ENCODE measurements at regions not wholly inside any gene's neighbourhood (a gene's known extent, or its start where the extent isn't known, plus 50 kb on each side); places are given as distances from the start of the nearest gene placed in this dataset.
"Not testable (repeated sequence)": the region's sequence is repeated elsewhere in the genome, so short reads cannot be mapped to it uniquely, and the experiment has no call there.

DNA sequence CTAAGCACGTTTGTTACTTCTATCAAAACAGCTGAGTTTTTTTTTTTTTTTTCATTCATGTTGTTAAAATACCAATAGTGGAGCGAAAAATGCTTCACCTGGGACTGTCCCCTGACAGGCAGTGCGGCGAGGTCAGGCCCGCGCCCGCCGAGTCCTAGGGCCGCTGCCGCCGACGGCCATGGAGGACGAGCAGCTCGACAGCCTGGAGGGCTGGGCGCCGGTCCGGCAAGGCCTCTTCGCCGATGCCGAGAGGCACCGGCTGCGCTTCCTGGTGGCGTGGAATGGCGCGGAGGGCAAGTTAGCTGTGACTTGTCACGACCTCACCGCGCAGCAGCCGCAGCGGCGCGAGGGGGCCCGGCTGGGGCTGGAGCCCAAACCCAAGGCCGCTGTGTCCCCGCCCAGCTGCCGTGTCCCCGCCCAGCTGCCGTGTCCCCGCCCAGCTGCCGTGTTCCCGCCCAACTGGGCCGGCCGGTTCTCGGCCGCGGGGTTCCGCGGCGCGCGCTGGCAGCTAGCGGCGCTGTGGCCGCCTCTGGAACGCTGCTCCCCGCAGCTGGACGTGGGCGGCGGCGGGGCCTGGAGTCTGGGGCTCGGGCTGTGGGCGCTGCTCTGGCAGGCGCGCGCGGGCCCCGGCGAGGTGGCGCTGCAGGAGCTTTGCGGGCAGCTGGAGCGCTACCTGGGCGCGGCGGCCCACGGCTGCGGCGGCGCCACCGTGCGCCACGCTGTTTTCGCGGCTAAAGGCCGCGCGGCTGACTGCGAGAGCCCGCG lies 56.7 kb upstream of the GOLGA8R start:
- not testable (repeated sequence) for TF ChIP-seq EZH2 (IDR thresholded peaks at IDR 0.05; ENCODE audit: low read length, missing control alignments); CTCF (conservative IDR thresholded peaks at IDR 0.05 in 1 of 2, IDR thresholded peaks at IDR 0.05 in 1 of 2; ENCODE audit: low read depth in 1 of 2, low read length in 2 of 2)
